K562 (cell line): ENCODE measurements at regions not wholly inside any gene's neighbourhood (a gene's known extent, or its start where the extent isn't known, plus 50 kb on each side); places are given as distances from the start of the nearest gene placed in this dataset.

ENCODE experiments used
- ATAC-seq: fragments of 200-7000 bp; cut with Tn5 transposase; 3 replicates; pipeline ENCODE4 v1.9.1; 2020; ENCODE audit warnings: moderate library complexity
- BruUV-seq: library from RNA; stranded (reverse); fragments of 400-500 nt; replicated peaks from 2 replicates; lab custom pipeline; 2021; lab: Mats Ljungman, UMichigan
- CTCF ChIA-PET: fragments of 300-600 bp; formaldehyde crosslinking; extraction: SDS; loops from one replicate; lab custom pipeline; 2021; ENCODE audit warnings: low intra/inter-chr PET ratio; lab: Yijun Ruan, JAX
- POLR2A ChIA-PET: fragments of 300-600, 350-650 bp; sonication (Branson Sonifier 250); formaldehyde crosslinking; extraction: SDS; loops from one replicate; lab custom pipeline; 2021; ENCODE audit warnings: antibody characterized with exemption, inconsistent platforms; lab: Yijun Ruan, JAX
- DNase-seq, 4 experiments: peaks; one replicate each; pipeline versions ENCODE4 v3.0.0 to v3.0.0-alpha.2; 2011 to 2018; ENCODE audit warnings: low spot score in 3 of 4, mixed read lengths in 3 of 4; ENCODE audit errors: extremely low read depth in 1 of 4
- FAIRE-seq: peaks from 2 replicates; lab custom pipeline; 2011; peaks lifted over from hg19 to GRCh38; lab: Jason Lieb, UNC
- H2AFZ ChIP-seq: 2 replicates; pipeline ENCODE4 v1.6.0; 2011; ENCODE audit warnings: low read depth, low read length, control low read depth, inconsistent platforms
- H3K27ac ChIP-seq: fragments of 200-600 bp; 3 replicates; pipeline ENCODE4 v1.8.0; 2011; ENCODE audit warnings: low read depth, mild to moderate bottlenecking, control low read depth, inconsistent platforms, low read length, moderate library complexity, mixed read lengths; ENCODE audit errors: extremely low read depth
- H3K27me3 ChIP-seq, 2 experiments: fragments of 300-600 bp in 1 of 2; 2 replicates in 1 of 2; 3 replicates in 1 of 2; pipeline versions ENCODE4 v1.6.0 to v1.8.0; 2011; ENCODE audit warnings: inconsistent platforms in 2 of 2, low read length in 2 of 2, mild to moderate bottlenecking in 1 of 2, mixed read lengths in 1 of 2, moderate library complexity in 1 of 2; ENCODE audit not compliant: control insufficient read depth in 2 of 2, insufficient read depth in 2 of 2
- H3K36me3 ChIP-seq: fragments of 300-600 bp; 3 replicates; pipeline ENCODE4 v1.8.0; 2011; ENCODE audit warnings: mild to moderate bottlenecking, low read length, inconsistent platforms; ENCODE audit not compliant: control insufficient read depth, insufficient read depth
- H3K4me1 ChIP-seq, 2 experiments: fragments of 200-600 bp in 1 of 2; replicated peaks in 1 of 2; 2 replicates in 1 of 2; 3 replicates in 1 of 2; pipeline versions ENCODE4 v1.5.1 to v1.8.0; 2011; ENCODE audit warnings: inconsistent platforms in 2 of 2, low read length in 2 of 2, mild to moderate bottlenecking in 1 of 2, mixed read lengths in 1 of 2, moderate library complexity in 1 of 2; ENCODE audit not compliant: control insufficient read depth in 2 of 2, insufficient read depth in 2 of 2
- H3K4me2 ChIP-seq: 2 replicates; pipeline ENCODE4 v1.6.1; 2011; ENCODE audit warnings: low read length, control low read depth, inconsistent platforms, mixed read lengths; ENCODE audit not compliant: insufficient read depth
- H3K4me3 ChIP-seq: fragments of 200-600 bp; sonication (generic), shearing (Covaris generic); 2 replicates; pipeline ENCODE4 v1.5.1; 2016; ENCODE audit warnings: control low read depth, inconsistent platforms
- H3K79me2 ChIP-seq: fragments of 200-600 bp; 3 replicates; pipeline ENCODE4 v1.8.0; 2011; ENCODE audit warnings: low read length, inconsistent platforms; ENCODE audit not compliant: control insufficient read depth, insufficient read depth
- H3K9ac ChIP-seq, 2 experiments: 2 replicates each; pipeline versions ENCODE4 v1.6.0 to v1.6.1; 2011; ENCODE audit warnings: low read depth in 2 of 2, low read length in 2 of 2, control low read depth in 1 of 2, inconsistent platforms in 1 of 2, mild to moderate bottlenecking in 1 of 2, mixed read lengths in 1 of 2; ENCODE audit not compliant: insufficient read depth in 1 of 2
- H3K9me1 ChIP-seq: one replicate; pipeline ENCODE4 v1.6.0; 2011; ENCODE audit warnings: inconsistent platforms, mild to moderate bottlenecking, low read length, moderate library complexity; ENCODE audit not compliant: control insufficient read depth, insufficient read depth
- H3K9me3 ChIP-seq: replicated peaks from 2 replicates; pipeline ENCODE4 v1.5.1; 2011; ENCODE audit warnings: low read depth, low read length, inconsistent platforms; ENCODE audit not compliant: control insufficient read depth, insufficient read depth
- H4K20me1 ChIP-seq: replicated peaks from 2 replicates; pipeline ENCODE4 v1.6.1; 2011; ENCODE audit warnings: low read length, inconsistent platforms, mixed read lengths; ENCODE audit not compliant: control insufficient read depth, insufficient read depth
- ETV5 ChIP-seq: sonication (generic); formaldehyde crosslinking; IDR thresholded peaks from 2 replicates; pipeline ENCODE4 v1.4.0; 2020; ENCODE audit warnings: low read depth, mild to moderate bottlenecking, missing genetic modification reagents
- NFXL1 ChIP-seq: fragments of 450-650 bp; formaldehyde crosslinking; IDR thresholded peaks from 2 replicates; pipeline ENCODE4 v1.4.0; 2021; ENCODE audit warnings: mild to moderate bottlenecking
- PATZ1 ChIP-seq: fragments of 250-450 bp; sonication (Bioruptor Pico); IDR thresholded peaks from 2 replicates; pipeline ENCODE4 v1.5.0; 2020; ENCODE audit warnings: mild to moderate bottlenecking, borderline replicate concordance
- ZNF764 ChIP-seq: fragments of 250-450 bp; sonication (Bioruptor Pico); IDR thresholded peaks from 2 replicates; pipeline ENCODE4 v1.4.0; 2020; ENCODE audit warnings: low read depth, mild to moderate bottlenecking, moderate library complexity
- ZZZ3 ChIP-seq: fragments of 450-650 bp; IDR thresholded peaks from 2 replicates; pipeline ENCODE4 v1.6.1; 2016; ENCODE audit warnings: antibody characterized with exemption, mild to moderate bottlenecking, moderate library complexity
- WGBS: fragments of 100-300 bp; shearing (Covaris generic); methylation state at CpG from one replicate; pipeline ENCODE4 v1.1.6; 2016; ENCODE audit warnings: low coverage, mixed read lengths; ENCODE audit not compliant: insufficient coverage; ENCODE audit errors: missing lambda C conversion rate; 5-methylcytosine and 5-hydroxymethylcytosine counted together
- in situ Hi-C: fragments of 300-500 bp; cut with MboI; formaldehyde crosslinking; loops from 4 replicates; pipeline ENCODE4 v1.15.0; 2018; ENCODE audit warnings: inconsistent platforms, mixed read lengths
- intact Hi-C: fragments of 100-400 bp; cut with micrococcal nuclease; formaldehyde crosslinking; loops from 2 replicates; pipeline ENCODE4 v1.14.2; 2022
- TF ChIP-seq, protein P1 (sequence below): fragments of 250-450 bp; sonication (Bioruptor Pico); IDR thresholded peaks from 2 replicates; pipeline ENCODE4 v1.5.0; 2021
- TF ChIP-seq, protein P2 (sequence below), 2 experiments: fragments of 250-450 bp in 1 of 2; fragments of 450-650 bp in 1 of 2; sonication (Bioruptor Pico) in 1 of 2; IDR thresholded peaks; 2 replicates each; pipeline versions ENCODE4 v1.6.1 to v1.8.0; 2016 to 2021; ENCODE audit warnings: mild to moderate bottlenecking in 2 of 2, moderate library complexity in 2 of 2, missing compliant biosample characterization in 1 of 2, missing genetic modification characterization in 1 of 2

DNA sequence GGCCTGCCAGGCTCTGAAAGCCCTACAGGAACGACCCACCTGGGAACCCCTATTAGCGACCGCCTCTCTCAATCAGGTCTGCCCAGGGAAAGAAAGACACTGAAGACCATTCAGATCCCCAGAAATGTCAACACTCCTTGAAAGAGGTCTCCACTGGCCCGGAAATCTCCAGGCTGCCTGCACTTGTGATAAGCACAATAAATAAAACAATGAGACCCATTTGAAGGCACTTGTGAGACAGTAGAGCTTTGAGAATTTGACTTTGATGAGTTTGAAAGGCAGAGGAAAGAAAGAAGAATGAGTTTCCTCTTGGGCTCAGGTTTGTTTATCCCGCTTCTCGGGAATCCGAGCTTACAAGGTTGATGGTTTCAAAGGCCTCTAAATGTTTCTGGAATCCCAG lies 416.3 kb downstream of the BUD13 start:
- DNase-seq (no peak), FAIRE-seq (no peak)
- no peaks in the 10 kb centered on the region for H3K79me2 ChIP-seq
- no peak overlapping the region for H3K4me3 ChIP-seq
- no TSS peak for BruUV-seq
- no peaks in the 10 kb centered on the region for H3K9me3 ChIP-seq
- POLR2A ChIA-PET: no interaction called here
- TF ChIP-seq ETV5 (CRISPR knock-in tag) (no peak), ZNF764 (CRISPR knock-in tag) (no peak), PATZ1 (CRISPR knock-in tag) (no peak), ZZZ3 (no peak), NFXL1 (no peak)
- TF ChIP-seq, protein P1, sequence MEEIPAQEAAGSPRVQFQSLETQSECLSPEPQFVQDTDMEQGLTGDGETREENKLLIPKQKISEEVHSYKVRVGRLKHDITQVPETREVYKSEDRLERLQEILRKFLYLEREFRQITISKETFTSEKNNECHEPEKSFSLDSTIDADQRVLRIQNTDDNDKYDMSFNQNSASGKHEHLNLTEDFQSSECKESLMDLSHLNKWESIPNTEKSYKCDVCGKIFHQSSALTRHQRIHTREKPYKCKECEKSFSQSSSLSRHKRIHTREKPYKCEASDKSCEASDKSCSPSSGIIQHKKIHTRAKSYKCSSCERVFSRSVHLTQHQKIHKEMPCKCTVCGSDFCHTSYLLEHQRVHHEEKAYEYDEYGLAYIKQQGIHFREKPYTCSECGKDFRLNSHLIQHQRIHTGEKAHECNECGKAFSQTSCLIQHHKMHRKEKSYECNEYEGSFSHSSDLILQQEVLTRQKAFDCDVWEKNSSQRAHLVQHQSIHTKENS (CRISPR knock-in tag): no peak
- TF ChIP-seq, protein P2, sequence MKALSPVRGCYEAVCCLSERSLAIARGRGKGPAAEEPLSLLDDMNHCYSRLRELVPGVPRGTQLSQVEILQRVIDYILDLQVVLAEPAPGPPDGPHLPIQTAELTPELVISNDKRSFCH (CRISPR knock-in tag; IDR thresholded peaks at IDR 0.05): no peak
- TF ChIP-seq, protein P2 (tag; IDR thresholded peaks at IDR 0.05): no peak
- TF ChIP-seq, all 486 proteins: peak for 0
- H3K4me2 ChIP-seq: no peak overlapping the region
- no peak overlapping the region for H3K27ac ChIP-seq
- no peak for ATAC-seq
- intact Hi-C loops (loop anchor here (5.0 to 10.0 kb wide), 2 partner anchors 288 to 336 kb away; no protein-coding TSS in a partner anchor), in situ Hi-C loops (no loop called here)
- CTCF ChIA-PET: no interaction called here
- no peak overlapping the region for H3K9ac ChIP-seq
- H3K4me1 ChIP-seq: peaks cover 0 to 6% of the 10 kb centered on the region in 2 experiments; a peak in 1 of 5 replicates
- peaks cover 0 to 45% of the 10 kb centered on the region in 2 experiments; a peak in 3 of 5 replicates for H3K27me3 ChIP-seq
- WGBS: 0% methylated on average over 7 of the region's 7 CpGs
- peaks cover 3% of the 10 kb centered on the region for H4K20me1 ChIP-seq
- peaks cover 3% of the 10 kb centered on the region for H3K9me1 ChIP-seq
- no peaks in the 10 kb centered on the region for H3K36me3 ChIP-seq
- no peak overlapping the region for H2AFZ ChIP-seq
